HCT116 (cell line): ENCODE measurements at regions not wholly inside any gene's neighbourhood (a gene's known extent, or its start where the extent isn't known, plus 50 kb on each side); places are given as distances from the start of the nearest gene placed in this dataset.

Experiments
- CTCF ChIP-seq, 3 experiments: fragments of 200-600 bp in 1 of 3; sonication (generic) in 1 of 3; IDR thresholded peaks in 2 of 3; conservative IDR thresholded peaks in 1 of 3; 2 replicates each; pipeline ENCODE4 v1.5.1; 2012 to 2017; ENCODE audit warnings: low read depth in 2 of 3, low read length in 2 of 3, antibody characterized with exemption in 1 of 3, borderline replicate concordance in 1 of 3, control low read depth in 1 of 3, mild to moderate bottlenecking in 1 of 3, mixed read lengths in 1 of 3, mixed run types in 1 of 3, moderate library complexity in 1 of 3; ENCODE audit not compliant: insufficient read depth in 1 of 3
- SRF ChIP-seq: IDR thresholded peaks from 2 replicates; pipeline ENCODE4 v1.6.1; 2012; ENCODE audit warnings: low read depth

- TF ChIP-seq SRF (no peak), CTCF (IDR thresholded peaks at IDR 0.05 in 2 of 3, conservative IDR thresholded peaks at IDR 0.05 in 1 of 3; ENCODE audit: borderline replicate concordance in 1 of 3, insufficient read depth in 1 of 3, low read depth in 2 of 3, low read length in 2 of 3) (no peak)
Measured at GRCh38 chr3:116811754-116812153, 102.2 kb downstream of the TUSC7 start.
